SK-N-SH treated with all-trans-retinoic acid at 6 μM for 48 hours (cell line): ENCODE measurements at regions not wholly inside any gene's neighbourhood (a gene's known extent, or its start where the extent isn't known, plus 50 kb on each side); places are given as distances from the start of the nearest gene placed in this dataset.

Source experiments
- CREB5 ChIP-seq: fragments of 250-450 bp; sonication (Bioruptor Pico); IDR thresholded peaks from 2 replicates; pipeline ENCODE4 v1.5.1; 2020; ENCODE audit warnings: low read depth, mild to moderate bottlenecking, moderate library complexity
- GLIS3 ChIP-seq: fragments of 250-450 bp; sonication (Bioruptor Pico); IDR thresholded peaks from 2 replicates; pipeline ENCODE4 v1.5.0; 2020; ENCODE audit warnings: mild to moderate bottlenecking, moderate library complexity
- PATZ1 ChIP-seq: fragments of 250-450 bp; sonication (Bioruptor Pico); IDR thresholded peaks from 2 replicates; pipeline ENCODE4 v1.8.0; 2020; ENCODE audit warnings: mild to moderate bottlenecking, moderate library complexity, borderline replicate concordance
- POU6F1 ChIP-seq: fragments of 250-450 bp; sonication (Bioruptor Pico); IDR thresholded peaks from 2 replicates; pipeline ENCODE4 v1.8.0; 2021; ENCODE audit warnings: low read depth, mild to moderate bottlenecking, moderate library complexity, borderline replicate concordance
- RARB ChIP-seq: fragments of 250-450 bp; sonication (Bioruptor Pico); IDR thresholded peaks from 2 replicates; pipeline ENCODE4 v1.8.0; 2021; ENCODE audit warnings: mild to moderate bottlenecking, moderate library complexity
- TOX ChIP-seq: fragments of 250-450 bp; sonication (Bioruptor Pico); IDR thresholded peaks from 2 replicates; pipeline ENCODE4 v1.8.0; 2021; ENCODE audit warnings: mild to moderate bottlenecking, moderate library complexity, borderline replicate concordance
- ZFP30 ChIP-seq: fragments of 450-650 bp; formaldehyde crosslinking; IDR thresholded peaks from 2 replicates; pipeline ENCODE4 v1.5.0; 2022; ENCODE audit warnings: mild to moderate bottlenecking, moderate library complexity
- ZNF565 ChIP-seq: fragments of 450-650 bp; formaldehyde crosslinking; conservative IDR thresholded peaks from 2 replicates; pipeline ENCODE4 v1.5.0; 2020; ENCODE audit warnings: low read depth, mild to moderate bottlenecking, moderate library complexity

DNA sequence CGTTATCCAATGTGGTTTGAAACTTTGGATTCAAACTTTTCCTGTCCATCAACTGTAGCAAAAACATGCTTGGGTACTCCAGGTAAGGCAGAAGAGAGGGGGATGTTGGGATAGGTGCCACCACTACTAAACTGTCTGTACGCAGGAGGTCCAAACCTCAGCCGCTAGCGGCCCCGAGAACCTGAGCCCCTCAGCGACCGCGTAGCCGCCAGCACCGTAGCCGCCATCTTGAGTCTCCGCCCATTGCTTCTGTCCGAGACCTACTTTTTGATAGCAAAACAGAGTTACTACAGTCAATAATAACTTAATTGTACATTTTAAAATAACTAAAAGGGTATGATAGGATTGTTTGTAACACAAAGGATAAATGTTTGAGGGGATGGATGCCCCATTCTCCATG, 119.9 kb upstream of the GRID2 start:
- TF ChIP-seq ZFP30 (CRISPR knock-in tag) = no peak
- TF ChIP-seq GLIS3 (CRISPR knock-in tag) = no peak
- TF ChIP-seq RARB (CRISPR knock-in tag) = no peak
- TF ChIP-seq PATZ1 (CRISPR knock-in tag) = no peak
- TF ChIP-seq CREB5 (CRISPR knock-in tag) = no peak
- TF ChIP-seq ZNF565 = no peak
- TF ChIP-seq TOX = no peak
- TF ChIP-seq POU6F1 (CRISPR knock-in tag) = no peak
